Esophagus muscularis mucosa (tissue), 4 donors: ENCODE measurements at regions not wholly inside any gene's neighbourhood (a gene's known extent, or its start where the extent isn't known, plus 50 kb on each side); places are given as distances from the start of the nearest gene placed in this dataset.

Experiments
- DNase-seq: peaks from one replicate; pipeline ENCODE4 v3.0.0-alpha.2; 2017; ENCODE audit errors: extremely low spot score
- H3K27ac ChIP-seq, 4 donors: fragments of 200-600 bp; sonication (generic); replicated peaks in 1 of 4; 1 replicate in 3 of 4; 2 replicates in 1 of 4; pipeline ENCODE4 v1.5.1; 2016 to 2019; ENCODE audit warnings: mild to moderate bottlenecking in 1 of 4
- H3K27me3 ChIP-seq, 4 donors: fragments of 200-600 bp; sonication (generic); one replicate each; pipeline versions ENCODE4 v1.5.1 to v1.6.0; 2016 to 2019
- H3K36me3 ChIP-seq, 4 donors: fragments of 200-600 bp; sonication (generic); one replicate each; pipeline ENCODE4 v1.5.1; 2016 to 2019
- H3K4me1 ChIP-seq, 4 donors: fragments of 200-600 bp; sonication (generic); one replicate each; pipeline ENCODE4 v1.5.1; 2016 to 2019
- H3K4me3 ChIP-seq, 4 donors: fragments of 200-600 bp; sonication (generic); 1 replicate in 2 of 4; 2 replicates in 2 of 4; pipeline ENCODE4 v1.5.1; 2016 to 2019; ENCODE audit warnings: mild to moderate bottlenecking in 4 of 4, moderate library complexity in 1 of 4
- H3K9me3 ChIP-seq, 4 donors: fragments of 200-600 bp; sonication (generic); 1 replicate in 3 of 4; 2 replicates in 1 of 4; pipeline ENCODE4 v1.5.1; 2016 to 2019
- EP300 ChIP-seq: sonication (generic); formaldehyde crosslinking; IDR thresholded peaks from one replicate; pipeline ENCODE4 v1.6.1; 2017; ENCODE audit warnings: antibody characterized with exemption
- POLR2A ChIP-seq: fragments of 450-650 bp; IDR thresholded peaks from one replicate; pipeline ENCODE4 v1.6.1; 2017; ENCODE audit warnings: antibody characterized with exemption, moderate library complexity, mild to moderate bottlenecking, low read depth
- POLR2AphosphoS5 ChIP-seq, 2 donors: sonication (generic); formaldehyde crosslinking; IDR thresholded peaks; one replicate each; pipeline ENCODE4 v1.6.1; 2017; ENCODE audit warnings: antibody characterized with exemption in 2 of 2
- WGBS: methylation state at CpG from one replicate; pipeline ENCODE4 v1.1.5; 2018; 5-methylcytosine and 5-hydroxymethylcytosine counted together
- intact Hi-C: fragments of 100-400 bp; cut with DNase I; formaldehyde crosslinking; loops from one replicate; pipeline ENCODE4 v1.15.1; 2023
- TF ChIP-seq, protein P1 (sequence below), 3 experiments: fragments of 200-600 bp in 2 of 3; fragments of 450-650 bp in 1 of 3; sonication (generic) in 2 of 3; IDR thresholded peaks; one replicate each; pipeline ENCODE4 v1.5.1; 2017 to 2019; ENCODE audit warnings: antibody characterized with exemption in 3 of 3, mild to moderate bottlenecking in 2 of 3, moderate library complexity in 1 of 3

- no peak for TF ChIP-seq POLR2A
- TF ChIP-seq EP300 = no peak
- TF ChIP-seq POLR2AphosphoS5 (IDR thresholded peaks at IDR 0.05) = no peak
- TF ChIP-seq, protein P1, sequence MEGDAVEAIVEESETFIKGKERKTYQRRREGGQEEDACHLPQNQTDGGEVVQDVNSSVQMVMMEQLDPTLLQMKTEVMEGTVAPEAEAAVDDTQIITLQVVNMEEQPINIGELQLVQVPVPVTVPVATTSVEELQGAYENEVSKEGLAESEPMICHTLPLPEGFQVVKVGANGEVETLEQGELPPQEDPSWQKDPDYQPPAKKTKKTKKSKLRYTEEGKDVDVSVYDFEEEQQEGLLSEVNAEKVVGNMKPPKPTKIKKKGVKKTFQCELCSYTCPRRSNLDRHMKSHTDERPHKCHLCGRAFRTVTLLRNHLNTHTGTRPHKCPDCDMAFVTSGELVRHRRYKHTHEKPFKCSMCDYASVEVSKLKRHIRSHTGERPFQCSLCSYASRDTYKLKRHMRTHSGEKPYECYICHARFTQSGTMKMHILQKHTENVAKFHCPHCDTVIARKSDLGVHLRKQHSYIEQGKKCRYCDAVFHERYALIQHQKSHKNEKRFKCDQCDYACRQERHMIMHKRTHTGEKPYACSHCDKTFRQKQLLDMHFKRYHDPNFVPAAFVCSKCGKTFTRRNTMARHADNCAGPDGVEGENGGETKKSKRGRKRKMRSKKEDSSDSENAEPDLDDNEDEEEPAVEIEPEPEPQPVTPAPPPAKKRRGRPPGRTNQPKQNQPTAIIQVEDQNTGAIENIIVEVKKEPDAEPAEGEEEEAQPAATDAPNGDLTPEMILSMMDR (IDR thresholded peaks at IDR 0.05) = no peak
- peaks cover 0 to 20% (median 0%) of the 10 kb centered on the region in 4 donors for H3K27me3 ChIP-seq
- H3K27ac ChIP-seq = no peak overlapping the region
- DNase-seq = no peak
- WGBS = 97% methylated on average over 12 of the region's 12 CpGs
- intact Hi-C loops = no loop called here
- H3K9me3 ChIP-seq = peaks cover 0 to 5% (median 0%) of the 10 kb centered on the region in 4 donors
- no peaks in the 10 kb centered on the region for H3K4me1 ChIP-seq
- H3K36me3 ChIP-seq = no peaks in the 10 kb centered on the region
- H3K4me3 ChIP-seq = no peak overlapping the region
These were observed 193.5 kb downstream of the MAF start for GRCh38 chr16:79407005-79407404.

DNA sequence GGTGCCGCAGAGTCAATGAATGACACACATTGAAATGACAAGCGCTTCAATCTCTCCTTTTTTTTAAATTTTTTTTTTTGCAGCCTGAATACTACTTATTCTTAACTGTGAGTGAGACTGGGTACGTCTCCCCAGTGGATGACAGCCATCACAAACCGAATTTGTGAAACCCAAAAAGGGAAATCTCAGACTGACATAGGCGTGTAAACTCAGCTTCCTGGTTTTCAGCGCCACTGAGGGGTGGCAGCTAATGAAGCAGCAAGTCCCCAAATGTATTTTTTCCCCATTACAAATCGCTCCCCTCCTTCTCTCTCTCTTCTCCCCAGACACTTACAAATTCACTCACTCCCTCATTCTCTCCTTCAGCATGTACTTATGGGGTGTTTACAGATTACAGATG is 196.0 kb downstream of the MAF start:
- DNase-seq = no peak
- H3K9me3 ChIP-seq = peaks cover 0 to 5% (median 0%) of the 10 kb centered on the region in 4 donors
- intact Hi-C loops = no loop called here
- no peak overlapping the region for H3K27ac ChIP-seq
- no peak overlapping the region for H3K4me3 ChIP-seq
- WGBS = 86% methylated on average over 7 of the region's 7 CpGs
- no peak for TF ChIP-seq EP300
- no peak for TF ChIP-seq POLR2A
- TF ChIP-seq POLR2AphosphoS5 (IDR thresholded peaks at IDR 0.05) = no peak
- TF ChIP-seq, protein P1 (IDR thresholded peaks at IDR 0.05) = no peak
- peaks cover 0 to 20% (median 0%) of the 10 kb centered on the region in 4 donors for H3K27me3 ChIP-seq
- no peaks in the 10 kb centered on the region for H3K4me1 ChIP-seq
- no peaks in the 10 kb centered on the region for H3K36me3 ChIP-seq

- 87% methylated on average over 4 of the region's 4 CpGs for WGBS
- no peaks in the 10 kb centered on the region for H3K4me1 ChIP-seq
- intact Hi-C loops = no loop called here
- no peak for DNase-seq
- H3K36me3 ChIP-seq = no peaks in the 10 kb centered on the region
- TF ChIP-seq POLR2AphosphoS5 (IDR thresholded peaks at IDR 0.05) (no peak), POLR2A (no peak), EP300 (no peak)
- TF ChIP-seq, protein P1 (IDR thresholded peaks at IDR 0.05) = no peak
- peaks cover 0 to 5% (median 0%) of the 10 kb centered on the region in 4 donors for H3K9me3 ChIP-seq
- no peak overlapping the region for H3K27ac ChIP-seq
- H3K4me3 ChIP-seq = no peak overlapping the region
- H3K27me3 ChIP-seq = peaks cover 0 to 20% (median 0%) of the 10 kb centered on the region in 4 donors
These were observed 197.0 kb downstream of the MAF start for GRCh38 chr16:79403534-79403933.

DNA sequence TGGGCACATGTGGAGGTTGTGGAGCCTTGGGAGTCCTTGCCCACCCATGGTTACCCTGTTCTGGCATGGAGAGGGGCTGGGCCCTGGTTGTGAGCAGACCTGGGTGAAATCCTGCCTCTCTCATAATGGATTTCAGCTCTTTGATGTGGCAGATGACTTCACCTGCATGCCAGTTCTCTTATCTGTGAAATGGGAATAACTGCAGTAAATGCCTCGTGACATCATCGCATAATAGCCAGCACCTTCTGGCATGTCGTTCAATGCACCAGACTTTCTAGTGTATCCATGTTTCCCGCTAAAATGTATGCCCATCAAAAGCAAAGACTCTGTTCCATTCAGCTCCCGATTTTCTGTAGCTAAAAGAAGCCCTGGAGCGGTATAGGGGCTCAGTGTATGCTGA is 197.6 kb downstream of the MAF start:
- intact Hi-C loops = no loop called here

More for the DNA sequence above, 197.6 kb downstream of the MAF start:
- Histone ChIP-seq H3K36me3 (no peaks in the 10 kb centered on the region), H3K9me3 (peaks cover 0 to 5% (median 0%) of the 10 kb centered on the region in 4 donors), H3K4me3 (no peak overlapping the region), H3K4me1 (no peaks in the 10 kb centered on the region), H3K27ac (no peak overlapping the region), H3K27me3 (peaks cover 0 to 20% (median 0%) of the 10 kb centered on the region in 4 donors)
- TF ChIP-seq POLR2AphosphoS5 (IDR thresholded peaks at IDR 0.05) (no peak), POLR2A (no peak), EP300 (no peak)
- TF ChIP-seq, protein P1 (IDR thresholded peaks at IDR 0.05) = no peak
- 82% methylated on average over 6 of the region's 6 CpGs for WGBS
- DNase-seq = no peak
